ENCODE measurements at regions not wholly inside any gene's neighbourhood (a gene's known extent, or its start where the extent isn't known, plus 50 kb on each side); places are given as distances from the start of the nearest gene placed in this dataset.
"Not testable (repeated sequence)": the region's sequence is repeated elsewhere in the genome, so short reads cannot be mapped to it uniquely, and the experiment has no call there.

DNA sequence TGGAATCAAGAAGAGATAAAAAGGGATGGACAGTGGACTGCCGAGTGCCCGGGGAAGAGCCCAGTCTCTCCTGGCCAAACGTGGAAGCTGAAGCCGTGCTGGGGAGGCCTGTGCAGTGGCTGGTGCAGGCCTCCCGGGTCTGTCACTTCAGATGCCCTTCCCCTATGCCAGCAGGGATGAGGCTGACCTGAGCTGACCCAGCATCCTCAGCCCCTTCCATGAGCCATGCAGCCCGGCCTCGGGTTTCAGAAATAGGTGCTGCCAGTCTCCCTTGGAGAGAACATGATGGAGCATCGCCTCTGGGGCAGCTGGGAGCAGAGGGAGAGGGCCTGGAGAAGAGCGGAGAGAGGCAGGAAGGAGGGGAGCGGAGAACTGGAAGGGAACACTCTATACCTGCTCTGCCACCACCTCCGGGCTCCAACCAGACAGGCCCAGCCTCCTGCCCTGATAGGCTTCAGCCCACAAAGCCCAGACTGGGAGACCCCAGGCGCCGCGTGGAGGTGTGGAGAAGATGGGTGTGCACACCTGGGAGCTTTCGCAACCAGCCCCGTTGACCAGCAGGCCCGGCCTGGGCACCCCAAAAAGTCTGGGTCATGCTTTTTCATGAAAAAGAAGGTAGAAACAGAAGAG is 68.6 kb upstream of the PPP2R2D start:
- DNase-seq (ENCODE audit: low spot score) = peak; percentile 77
- intact Hi-C loops (cut with DNase I) = no loop called here

DNA sequence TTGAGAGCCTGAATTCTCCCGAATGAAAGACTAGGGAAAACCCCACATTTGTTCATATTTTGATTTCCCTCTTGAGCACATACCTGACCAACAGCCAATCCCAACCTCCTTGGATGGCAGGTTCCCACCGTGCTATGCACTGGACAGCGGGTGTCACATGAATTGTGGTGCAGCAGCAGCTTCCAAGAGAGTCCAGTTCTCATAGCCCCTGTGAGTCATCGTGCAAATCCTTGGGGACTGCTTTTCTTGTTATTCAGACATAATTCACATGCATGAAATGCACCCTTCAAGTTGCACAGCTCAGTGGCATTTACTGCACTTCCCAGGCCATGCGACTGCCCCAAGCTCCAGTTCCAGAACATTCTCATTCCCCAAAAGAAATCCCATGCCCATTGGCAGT is 67.8 kb upstream of the PPP2R2D start:
- intact Hi-C loops (cut with DNase I) = no loop called here
- no peak for DNase-seq (ENCODE audit: low spot score)

DNA sequence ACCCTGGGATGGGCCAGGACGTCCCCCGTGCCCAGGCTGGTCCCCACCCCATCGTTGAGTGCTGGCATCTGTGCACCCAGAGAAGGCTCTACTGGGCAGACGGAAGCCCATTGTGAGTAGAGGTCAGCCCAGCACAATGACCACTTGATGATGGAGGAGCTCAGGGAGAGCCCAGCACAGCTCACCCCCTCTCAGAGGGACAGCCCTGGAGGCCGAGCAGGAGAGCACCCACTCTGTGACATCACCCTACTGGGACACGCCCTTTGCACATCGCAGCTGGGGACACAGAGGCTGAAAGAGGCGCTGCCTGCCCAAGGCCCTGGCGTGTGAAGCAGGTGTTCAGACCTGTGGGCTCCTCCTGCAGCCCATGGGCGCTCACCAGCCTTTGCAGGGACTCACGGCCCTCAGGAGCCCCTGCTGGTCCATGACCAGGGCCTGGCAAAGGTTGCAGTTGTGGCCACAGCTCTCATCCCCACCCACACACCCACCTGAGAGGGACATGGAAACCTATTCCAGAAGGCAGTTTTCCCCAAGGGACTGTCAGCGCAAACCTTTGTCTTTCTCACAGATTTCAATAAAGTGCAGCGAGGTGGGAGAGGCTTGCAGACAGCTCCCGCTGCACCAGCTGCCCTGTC is 67.2 kb upstream of the PPP2R2D start:
- peak; percentile 67 for DNase-seq (ENCODE audit: low spot score)
- intact Hi-C loops (cut with DNase I) = no loop called here

DNA sequence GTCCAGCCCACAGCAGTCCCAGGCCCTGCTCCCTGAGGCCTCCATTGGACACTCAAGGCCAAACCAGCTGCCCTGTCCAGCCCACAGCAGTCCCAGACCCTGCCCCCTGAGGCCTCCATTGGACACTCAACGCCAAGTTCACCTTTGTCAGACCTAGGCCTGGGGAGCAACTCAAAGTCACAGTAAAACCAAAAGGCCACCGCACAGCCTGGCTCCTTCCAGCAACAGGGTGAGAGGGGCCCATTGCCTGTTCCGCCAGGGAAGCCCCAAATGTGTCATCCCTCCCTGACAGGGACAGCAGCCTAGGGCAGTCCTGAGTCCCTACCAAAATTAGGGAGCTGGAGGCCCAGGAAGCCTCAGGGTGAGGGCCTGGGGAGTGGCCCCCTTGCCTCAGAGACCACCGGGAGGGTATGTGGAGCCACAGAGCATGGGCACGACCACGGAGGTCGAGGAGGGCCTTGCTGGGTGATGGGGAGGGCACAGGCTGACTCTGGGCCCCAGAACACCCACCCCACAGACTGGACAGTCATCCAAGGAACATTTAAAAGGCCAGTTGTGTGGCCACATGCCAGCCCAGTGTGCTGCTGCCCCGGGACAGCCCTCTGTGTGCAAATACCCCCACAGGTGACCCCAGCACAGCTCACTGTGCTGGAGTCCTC is 66.5 kb upstream of the PPP2R2D start:
- intact Hi-C loops (cut with DNase I) = no loop called here
- DNase-seq (ENCODE audit: low spot score) = peak; percentile 62

DNA sequence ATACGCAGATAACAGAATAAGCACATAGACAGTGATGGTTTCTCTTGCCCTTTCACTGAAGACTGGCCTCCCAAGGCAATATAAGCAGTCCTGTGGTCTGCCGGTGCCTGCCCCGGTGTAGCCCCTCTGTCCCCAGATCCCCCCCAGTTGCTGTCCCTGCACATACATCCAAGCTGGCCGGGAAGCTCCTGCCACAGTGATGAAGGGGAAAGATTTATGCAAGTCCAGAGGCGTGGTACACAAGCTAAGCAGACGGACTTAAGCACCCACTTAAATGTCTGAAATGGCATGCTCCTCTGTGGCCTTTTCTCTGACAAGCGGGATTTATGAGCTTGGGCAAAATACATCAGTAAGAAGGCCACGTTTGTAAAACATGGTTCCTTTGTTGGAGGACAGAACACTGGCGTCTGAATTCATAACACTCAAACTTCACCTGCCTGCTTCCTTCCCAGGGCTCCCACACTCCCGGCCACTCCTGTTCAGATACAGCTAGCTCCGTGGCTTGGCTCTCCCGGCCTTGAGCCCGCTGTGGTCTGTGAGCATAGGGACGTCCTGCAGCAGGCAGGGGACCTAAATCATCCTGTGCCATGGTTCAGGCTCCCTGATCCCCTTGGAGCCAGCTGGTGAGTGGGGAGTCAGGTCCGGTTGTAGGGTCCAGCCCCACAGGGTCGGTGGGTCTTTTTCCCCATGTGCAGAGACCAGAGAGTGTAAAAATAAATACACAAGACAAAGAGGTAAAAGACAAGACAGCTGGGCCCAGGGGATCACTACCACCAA is 61.7 kb upstream of the PPP2R2D start:
- intact Hi-C loops (cut with DNase I) = no loop called here
- DNase-seq (ENCODE audit: low spot score) = peak; percentile 52

DNA sequence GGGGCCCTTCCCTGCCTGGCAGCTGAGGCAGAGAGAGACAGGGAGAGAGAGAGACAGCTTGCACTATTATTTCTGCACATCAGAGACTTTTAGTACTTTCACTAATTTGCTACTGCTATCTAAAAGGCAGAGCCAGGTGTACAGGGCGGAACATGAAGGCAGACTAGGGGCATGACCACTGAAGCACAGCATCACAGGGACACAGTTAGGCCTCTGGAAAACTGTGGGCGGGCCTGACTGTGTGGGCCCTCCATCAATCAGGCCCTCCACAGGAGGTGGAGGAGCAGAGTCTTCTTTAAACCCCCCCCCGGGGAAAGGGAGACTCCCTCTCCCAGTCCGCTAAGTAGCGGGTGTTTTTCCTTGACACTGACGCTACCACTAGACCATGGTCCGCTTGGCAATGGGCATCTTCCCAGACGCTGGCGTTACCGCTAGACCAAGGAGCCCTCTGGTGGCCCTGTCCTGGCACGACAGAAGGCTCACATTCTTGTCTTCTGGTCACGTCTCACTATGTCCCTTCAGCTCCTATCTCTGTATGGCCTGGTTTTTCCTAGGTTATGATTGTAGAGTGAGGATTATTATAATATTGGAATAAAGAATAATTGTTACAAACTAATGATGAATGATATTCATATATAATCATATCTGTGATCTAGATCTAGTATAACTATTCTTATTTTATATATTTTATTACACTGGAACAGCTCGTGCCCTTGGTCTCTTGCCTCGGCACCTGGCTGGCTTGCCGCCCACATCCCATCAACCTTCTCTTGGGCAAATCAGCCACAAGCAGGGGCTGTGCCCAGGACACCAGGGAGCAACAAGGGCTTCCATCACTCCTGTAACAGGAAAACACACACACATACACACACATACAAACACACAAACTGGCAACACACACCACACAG is 60.7 kb upstream of the PPP2R2D start:
- DNase-seq (ENCODE audit: low spot score) = peak; percentile 16
- intact Hi-C loops (cut with DNase I) = not testable (repeated sequence)

DNA sequence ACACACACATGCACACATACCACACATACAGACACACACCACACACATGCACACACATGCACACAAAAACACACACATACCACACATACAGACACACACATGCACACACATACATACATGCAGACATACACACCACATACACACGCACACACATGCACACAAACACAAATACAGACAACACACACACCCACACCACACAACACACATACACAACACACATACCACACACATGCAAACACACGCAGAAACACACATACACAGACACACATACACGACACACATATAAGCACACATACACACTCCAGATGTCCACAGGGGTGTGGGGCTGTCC is 60.1 kb upstream of the PPP2R2D start:
- peak; percentile 24 for DNase-seq (ENCODE audit: low spot score)
- intact Hi-C loops (cut with DNase I) = no loop called here

DNA sequence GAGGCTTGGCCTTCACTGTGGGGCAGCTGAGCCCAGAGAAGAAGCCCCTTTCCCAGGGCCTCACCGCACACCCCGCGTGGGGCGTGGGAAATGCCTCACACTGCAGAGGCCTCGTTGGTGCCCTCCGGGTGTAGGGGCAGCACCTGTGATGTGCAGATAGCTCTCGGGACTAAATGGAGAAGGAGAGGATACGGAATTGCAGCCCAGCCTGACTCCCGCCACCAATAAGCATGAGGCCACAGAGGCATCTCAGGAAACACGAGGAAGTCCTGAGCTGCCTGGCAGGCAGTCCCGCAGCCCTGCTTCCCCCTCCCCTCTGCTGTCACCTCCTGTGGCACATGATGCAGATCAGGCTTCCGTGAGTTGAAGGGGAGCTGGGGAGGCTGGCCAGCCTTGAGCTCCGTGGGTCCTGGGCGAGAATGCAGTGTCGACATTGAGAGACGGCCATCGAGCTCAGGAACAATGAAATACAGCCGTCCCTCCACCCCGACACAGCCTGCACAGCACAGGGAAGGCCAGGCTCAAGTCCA is 59.6 kb upstream of the PPP2R2D start:
- intact Hi-C loops (cut with DNase I) = no loop called here
- DNase-seq (ENCODE audit: low spot score) = peak; percentile 74

DNA sequence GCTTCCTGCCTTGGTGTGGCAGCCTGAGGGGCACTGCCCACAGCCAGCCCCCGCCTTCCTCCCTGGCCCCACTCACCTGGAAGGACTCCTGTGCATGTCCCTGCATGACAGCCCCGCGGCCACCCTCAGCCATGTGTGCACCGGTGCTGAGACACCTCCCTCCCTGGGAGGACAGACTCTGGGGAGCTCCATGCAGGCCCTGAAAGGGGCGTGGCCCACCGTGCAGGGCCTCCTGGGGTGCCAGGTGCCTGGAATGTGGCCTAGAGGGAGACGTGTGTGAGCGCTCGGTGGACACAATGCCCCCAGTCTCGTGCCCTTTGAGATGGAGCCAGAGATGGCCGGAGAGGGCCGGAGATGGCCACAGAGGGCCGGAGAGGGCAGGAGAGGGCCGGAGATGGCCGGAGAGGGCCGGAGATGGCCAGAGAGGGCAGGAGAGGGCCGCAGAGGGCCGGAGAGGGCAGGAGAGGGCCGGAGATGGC is 59.1 kb upstream of the PPP2R2D start:
- intact Hi-C loops (cut with DNase I) = no loop called here
- DNase-seq (ENCODE audit: low spot score) = peak; percentile 75

DNA sequence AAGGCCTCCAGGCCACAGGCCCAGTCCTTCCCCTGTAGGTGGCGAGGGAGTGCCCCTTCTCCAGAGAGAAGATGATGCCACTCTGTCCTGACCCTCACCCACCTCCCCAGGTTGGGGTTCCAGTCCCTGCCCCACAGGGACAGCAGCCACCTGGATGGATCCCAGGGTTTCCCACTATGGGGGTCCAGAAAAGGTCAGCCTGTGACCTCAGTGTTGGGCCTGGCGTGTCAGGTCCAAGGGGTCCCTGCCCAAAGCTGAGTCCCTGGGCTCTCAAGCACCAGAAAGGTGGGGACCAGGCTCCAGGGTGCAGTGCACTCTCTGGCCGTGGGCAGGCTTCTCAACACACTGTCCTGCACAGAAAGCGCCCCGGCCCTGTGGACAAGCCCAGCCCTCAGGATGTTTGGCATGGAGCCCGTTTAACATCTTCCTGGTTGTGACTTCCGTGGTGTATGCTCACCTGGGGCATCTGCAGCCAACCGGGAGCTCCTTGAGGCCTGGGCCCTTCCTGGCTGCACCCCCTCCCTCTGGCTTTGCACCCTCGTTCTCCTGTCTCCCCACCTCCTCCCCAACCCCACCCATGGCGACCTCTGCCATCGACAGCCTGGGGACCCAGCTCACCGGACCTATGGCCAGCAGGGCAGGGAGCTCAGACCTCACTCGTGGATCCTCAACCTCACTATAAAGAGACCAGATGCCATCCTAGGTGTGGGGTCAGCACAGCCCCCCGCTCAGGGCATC is 58.3 kb upstream of the PPP2R2D start:
- intact Hi-C loops (cut with DNase I) = no loop called here
- peak; percentile 71 for DNase-seq (ENCODE audit: low spot score)

DNA sequence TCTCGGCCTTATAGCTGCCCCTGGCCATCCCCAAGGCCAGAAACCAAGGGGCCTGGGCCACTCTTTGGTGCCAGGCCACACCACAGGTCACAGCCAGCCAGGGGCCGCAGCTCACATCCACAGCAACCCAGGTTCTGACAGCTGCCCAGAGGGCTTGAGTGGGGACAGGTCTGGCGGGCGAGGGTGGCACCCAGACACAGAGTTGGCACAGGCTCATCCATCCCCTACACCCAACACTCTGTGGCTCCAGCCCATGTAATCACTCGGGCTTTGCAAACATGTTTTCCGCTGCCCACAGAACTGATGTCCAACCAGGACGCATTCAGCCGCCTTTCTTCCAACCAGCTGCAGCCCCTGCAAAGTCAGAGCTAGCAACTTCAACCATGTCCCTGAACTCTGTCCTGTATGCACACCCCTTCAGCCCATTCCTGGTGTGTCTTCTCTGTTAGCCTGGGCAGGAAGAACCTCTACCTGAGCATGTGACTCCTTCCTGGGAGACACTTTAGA is 57.7 kb upstream of the PPP2R2D start:
- intact Hi-C loops (cut with DNase I) = no loop called here
- DNase-seq (ENCODE audit: low spot score) = no peak

DNA sequence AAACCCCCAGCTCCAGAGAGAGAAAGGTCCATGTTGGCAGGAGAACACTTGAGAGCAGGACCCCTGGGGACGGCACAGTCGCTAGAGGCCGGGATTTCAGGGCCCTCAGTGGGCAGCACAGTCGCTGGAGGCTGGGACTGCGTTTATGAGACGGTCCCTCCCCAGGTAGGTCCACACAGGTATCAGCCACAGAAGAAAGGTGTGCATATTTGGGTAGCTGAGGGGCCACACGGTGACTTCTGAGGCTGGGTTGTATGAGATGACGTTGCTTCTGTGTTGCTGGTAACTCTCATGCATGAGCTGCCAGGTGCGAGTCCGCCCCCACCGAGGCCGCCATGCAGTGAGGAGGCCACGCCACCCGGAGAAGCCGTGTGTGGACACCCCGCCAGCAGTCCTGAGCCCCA is 56.9 kb upstream of the PPP2R2D start:
- DNase-seq (ENCODE audit: low spot score) = peak; percentile 66

DNA sequence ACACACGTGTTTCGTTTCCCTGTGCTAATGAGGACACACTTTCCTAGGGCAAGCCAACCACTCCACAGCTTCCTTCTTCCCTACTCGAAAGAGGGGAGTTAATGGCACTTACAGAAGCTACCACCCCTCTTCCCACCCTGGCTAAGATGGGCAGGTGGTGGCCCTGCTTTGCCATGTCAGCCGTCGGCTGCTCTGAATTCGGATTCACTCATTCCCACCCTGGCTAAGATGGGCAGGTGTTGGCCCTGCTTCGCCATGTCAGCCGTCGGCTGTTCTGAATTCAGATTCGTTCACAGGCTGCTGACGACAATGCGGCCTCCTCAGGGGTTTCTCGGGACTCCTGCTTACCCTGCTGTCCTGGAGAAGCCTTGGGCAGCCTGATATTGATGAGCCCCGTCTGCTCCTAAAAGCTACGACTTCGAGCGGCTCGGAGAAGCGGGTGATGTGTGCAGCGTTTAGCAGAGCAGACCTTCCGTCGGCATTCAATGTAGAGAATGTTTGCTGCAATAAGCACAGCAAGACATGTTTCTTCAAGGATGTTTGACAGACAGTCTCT is 56.2 kb upstream of the PPP2R2D start:
- DNase-seq (ENCODE audit: low spot score) = peak; percentile 58
- intact Hi-C loops (cut with DNase I) = no loop called here

More for the DNA sequence above, 56.9 kb upstream of the PPP2R2D start:
- intact Hi-C loops (cut with DNase I) = no loop called here

DNA sequence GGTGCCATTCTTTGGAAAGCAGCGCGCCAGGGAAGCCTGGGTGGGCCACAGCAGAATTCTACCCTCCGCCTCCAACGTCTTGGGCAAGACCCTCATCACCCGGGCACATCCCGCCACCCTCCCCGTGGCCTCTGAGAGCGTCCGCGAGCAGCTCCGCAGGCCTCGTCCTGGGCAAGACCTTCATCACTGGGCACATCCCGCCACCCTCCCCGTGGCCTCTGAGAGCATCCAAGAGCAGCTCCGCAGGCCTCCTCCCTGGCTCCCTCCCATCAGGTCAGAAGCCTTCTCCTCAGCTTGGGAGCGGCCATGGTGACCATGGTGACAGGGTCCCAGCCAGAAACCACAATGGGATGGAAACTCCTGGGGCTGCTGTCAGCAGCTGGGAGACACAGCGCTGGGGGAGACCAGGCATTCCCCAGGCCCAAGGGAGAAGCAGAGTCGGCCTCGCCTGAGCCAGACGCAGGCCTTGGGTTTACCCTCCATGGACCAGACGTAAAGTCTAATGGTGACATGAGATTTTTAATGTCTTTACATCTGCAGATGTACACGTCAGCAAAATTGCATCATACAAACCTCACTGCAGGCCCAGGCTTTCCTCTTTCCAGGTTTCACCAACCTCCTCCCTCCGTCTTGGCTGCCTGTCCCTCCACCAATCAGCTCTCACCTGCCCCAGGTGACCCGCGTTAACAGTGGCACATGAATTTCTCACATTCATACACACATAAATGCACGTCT is 55.1 kb upstream of the PPP2R2D start:
- intact Hi-C loops (cut with DNase I) = no loop called here
- DNase-seq (ENCODE audit: low spot score) = peak; percentile 55

DNA sequence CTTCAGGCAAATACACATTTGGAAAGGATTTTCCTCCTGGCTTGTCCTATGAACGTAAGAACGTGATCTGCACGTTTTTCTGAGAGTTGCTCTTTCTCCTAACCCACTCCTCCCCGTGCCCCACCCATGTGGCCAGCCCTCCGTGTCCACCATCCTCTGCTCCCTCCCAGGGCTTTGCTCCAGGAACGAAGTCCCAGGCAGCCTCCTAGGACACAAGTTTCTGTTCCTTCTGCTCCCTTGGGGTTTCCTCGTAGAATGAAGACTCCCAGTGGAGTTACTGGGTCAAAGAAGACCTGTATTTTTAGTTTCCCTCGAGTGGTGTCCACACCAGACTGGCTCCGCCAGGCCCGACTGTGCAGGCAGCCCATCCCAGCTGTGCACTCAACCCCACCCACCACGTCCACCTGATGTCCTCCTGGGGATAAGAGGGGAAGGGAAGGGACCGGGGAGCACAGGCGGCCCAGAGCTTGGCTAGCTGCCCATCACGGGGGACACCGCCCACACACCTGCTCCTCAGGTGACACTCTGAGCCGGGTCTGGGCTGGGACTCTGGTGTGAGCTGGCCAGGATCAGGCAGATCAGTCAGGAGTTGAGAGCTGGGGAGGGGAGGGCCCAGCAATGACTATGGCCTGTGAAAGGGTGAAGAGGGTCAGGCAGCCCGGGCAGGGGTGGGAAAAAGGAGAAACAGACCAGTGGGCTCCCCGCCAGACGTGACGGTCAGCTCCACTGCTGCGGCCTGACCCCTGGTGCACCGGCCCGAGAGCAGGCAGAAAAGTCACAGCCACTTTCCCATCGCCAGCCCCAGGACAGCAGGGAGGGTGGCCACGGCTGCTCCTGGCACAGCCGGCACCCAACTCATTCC is 54.3 kb upstream of the PPP2R2D start:
- intact Hi-C loops (cut with DNase I) = no loop called here
- peak; percentile 58 for DNase-seq (ENCODE audit: low spot score)

DNA sequence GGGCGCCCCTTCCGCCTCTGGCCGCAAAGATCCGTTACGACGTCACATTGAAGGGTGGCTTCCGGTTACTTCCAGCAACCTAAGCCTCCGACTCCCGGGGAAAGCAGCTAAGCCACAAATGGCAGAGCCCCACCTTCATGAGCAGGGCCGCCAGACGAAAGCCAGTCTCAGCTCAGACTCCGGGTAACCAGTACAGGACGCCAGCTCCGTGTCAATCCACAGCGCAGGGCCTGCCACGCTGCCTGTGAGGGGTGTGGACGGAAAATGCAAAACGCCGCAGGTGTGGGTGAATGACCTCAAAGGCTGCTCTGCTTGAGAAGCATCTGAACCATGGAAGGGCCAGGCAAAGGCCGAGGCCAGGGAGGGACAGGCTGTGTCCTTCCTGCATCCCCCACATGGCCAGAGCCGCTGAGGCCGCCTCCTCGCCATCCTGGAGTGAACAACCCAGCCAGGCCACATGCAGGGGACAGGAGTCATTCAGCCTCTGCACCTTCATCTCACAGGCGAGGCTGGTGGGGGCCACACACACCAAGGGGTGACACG is 53.5 kb upstream of the PPP2R2D start:
- intact Hi-C loops (cut with DNase I) = no loop called here
- DNase-seq (ENCODE audit: low spot score) = peak; percentile 60

Data from posterior vena cava (tissue), 2 donors.